GM18870 (cell line): ENCODE measurements at regions not wholly inside any gene's neighbourhood (a gene's known extent, or its start where the extent isn't known, plus 50 kb on each side); places are given as distances from the start of the nearest gene placed in this dataset.
"Not testable (repeated sequence)": the region's sequence is repeated elsewhere in the genome, so short reads cannot be mapped to it uniquely, and the experiment has no call there.

Source experiments
- ATAC-seq: cut with Tn5 transposase; IDR thresholded peaks from one replicate; pipeline ENCODE4 v1.9.1; 2021; ENCODE audit warnings: moderate library complexity; ENCODE audit not compliant: unreplicated experiment

- no peak for ATAC-seq
These were observed 285.7 kb downstream of the S1PR1 start for GRCh38 chr1:101522486-101522885.

GRCh38 chr1:101526813-101527212, 290.0 kb downstream of the S1PR1 start:
- ATAC-seq: no peak

DNA sequence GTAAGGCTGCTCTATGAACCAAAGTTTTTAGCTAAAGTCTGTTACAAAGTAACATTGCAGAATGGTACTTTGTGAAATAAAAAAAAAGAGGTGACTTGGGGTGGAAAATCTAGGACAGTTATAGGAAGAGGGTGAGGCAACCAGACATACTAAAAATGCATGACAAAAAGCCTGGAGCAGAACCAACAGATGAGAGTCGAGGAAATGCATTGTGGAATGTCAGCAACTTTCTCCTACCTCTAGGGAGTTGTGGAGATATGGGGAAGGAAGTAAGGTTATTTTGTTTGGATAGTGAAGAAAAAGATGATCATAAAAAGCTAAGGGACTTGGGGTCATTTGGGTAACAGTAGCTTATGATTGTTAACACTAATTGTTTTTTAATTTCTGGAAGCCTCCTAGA, 295.6 kb downstream of the S1PR1 start:
- ATAC-seq: no peak

DNA sequence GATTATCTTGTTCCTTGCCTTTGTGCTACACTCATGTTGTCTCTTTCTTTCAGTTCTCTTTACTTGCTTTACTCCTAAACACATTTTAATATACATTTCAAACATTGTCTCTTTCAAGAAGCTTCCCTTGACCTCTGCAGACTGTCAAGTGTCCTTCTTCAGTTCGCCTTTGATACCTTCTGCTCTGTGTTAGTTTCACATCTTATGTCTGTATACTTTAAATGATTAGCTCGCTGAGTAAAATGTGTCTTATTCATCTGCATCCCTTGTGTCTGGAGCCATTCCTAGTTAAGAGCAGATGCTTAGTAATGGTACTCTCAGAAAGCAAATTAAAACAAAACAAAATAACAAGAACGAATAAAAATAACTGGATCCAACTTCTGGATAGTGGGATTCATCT, 303.3 kb downstream of the S1PR1 start:
- no peak for ATAC-seq

- no peak for ATAC-seq
These were observed 310.1 kb downstream of the S1PR1 start for GRCh38 chr1:101546885-101547284.

DNA sequence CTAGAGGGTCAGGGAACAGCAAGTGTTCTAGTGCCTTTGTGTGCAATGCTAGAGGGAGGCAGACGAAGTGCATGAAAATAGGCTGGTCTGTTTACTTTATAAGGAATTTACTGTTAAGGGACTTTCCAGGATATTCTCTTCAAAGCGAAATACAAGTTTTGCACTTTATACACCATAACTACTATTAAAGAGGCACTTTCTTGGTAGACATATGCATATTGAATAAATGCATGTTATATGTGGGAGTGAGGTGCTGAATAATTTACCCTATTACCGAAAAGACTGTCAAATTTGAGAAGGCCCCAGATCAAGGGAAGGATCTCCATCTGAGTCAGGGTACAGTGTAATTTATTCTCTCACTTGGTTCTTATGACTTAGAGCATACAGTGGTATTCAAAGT, 310.5 kb downstream of the S1PR1 start:
- no peak for ATAC-seq

GRCh38 chr1:101548376-101548775, 311.6 kb downstream of the S1PR1 start:
- no peak for ATAC-seq

- no peak for ATAC-seq
These were observed 313.8 kb downstream of the S1PR1 start for GRCh38 chr1:101550581-101550980.

GRCh38 chr1:101566883-101567538, 330.2 kb downstream of the S1PR1 start:
- no peak for ATAC-seq

- ATAC-seq: peak; percentile 95
These were observed 330.9 kb downstream of the S1PR1 start for GRCh38 chr1:101567582-101568189.

GRCh38 chr1:101587741-101588140, 350.9 kb downstream of the S1PR1 start:
- no peak for ATAC-seq

DNA sequence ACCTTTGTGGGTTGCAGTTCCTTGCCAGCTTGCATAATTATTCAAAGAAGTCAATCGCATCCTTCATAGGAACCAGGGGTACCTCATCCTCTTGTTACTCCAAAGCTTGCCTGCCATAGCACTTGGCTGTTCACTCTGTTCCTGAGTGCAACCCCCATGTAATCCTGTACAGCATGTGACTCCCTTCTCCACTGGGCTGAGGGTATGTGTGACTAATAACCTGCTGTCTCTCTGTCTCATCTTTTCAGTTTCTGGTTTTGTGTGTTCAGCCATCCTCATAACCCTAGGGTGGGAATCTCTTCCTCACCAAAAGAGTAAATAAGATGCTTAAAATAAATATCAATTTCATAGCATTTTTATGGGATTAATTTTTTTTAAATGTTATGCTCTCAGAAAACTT, 351.9 kb downstream of the S1PR1 start:
- ATAC-seq: peak; percentile 54

GRCh38 chr1:101592845-101593244, 356.0 kb downstream of the S1PR1 start:
- no peak for ATAC-seq

DNA sequence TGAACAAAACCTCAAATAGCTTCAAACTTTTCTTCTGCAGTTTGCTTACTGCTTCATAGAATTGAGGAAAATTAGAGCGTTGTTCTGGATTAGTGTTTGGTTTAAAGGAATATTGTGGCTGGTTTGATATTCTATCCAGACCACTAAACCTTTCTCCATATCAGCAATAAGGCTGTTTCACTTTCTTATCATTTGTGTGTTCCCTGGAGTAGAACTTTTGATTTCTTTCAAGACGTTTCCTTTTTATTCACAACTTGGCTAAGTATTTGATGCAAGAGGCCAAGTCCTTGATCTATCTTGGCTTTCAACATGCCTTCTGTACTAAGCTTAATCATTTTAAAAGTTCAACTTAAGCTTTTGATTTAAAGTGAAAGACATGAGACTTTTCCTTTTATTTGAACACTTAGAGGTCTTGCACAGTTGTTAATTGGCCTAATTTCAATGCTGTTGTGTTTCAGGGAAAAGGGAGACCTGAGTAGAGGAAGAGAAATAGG, 359.1 kb downstream of the S1PR1 start:
- ATAC-seq: no peak

GRCh38 chr1:101600615-101601014, 363.8 kb downstream of the S1PR1 start:
- not testable (repeated sequence) for ATAC-seq

DNA sequence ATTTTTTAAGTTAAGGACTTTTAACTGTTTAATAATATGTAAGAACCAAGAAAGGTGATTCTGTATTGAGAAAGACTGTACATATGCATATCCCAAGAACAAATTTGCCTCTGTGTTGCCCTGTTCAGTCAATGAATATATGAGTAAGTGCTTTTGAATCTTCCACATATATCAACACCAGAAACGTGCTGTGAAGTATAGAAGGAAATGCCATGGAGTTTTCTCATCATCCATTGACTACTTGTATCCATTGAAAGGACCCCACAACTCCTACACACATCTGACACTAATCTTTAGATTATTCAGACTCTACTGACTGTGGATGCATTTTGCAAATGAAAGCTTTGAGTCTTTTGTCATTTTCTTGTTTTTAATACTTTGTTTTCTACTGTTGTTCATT, 366.9 kb downstream of the S1PR1 start:
- ATAC-seq: no peak

GRCh38 chr1:101605878-101606277, 369.1 kb downstream of the S1PR1 start:
- no peak for ATAC-seq

DNA sequence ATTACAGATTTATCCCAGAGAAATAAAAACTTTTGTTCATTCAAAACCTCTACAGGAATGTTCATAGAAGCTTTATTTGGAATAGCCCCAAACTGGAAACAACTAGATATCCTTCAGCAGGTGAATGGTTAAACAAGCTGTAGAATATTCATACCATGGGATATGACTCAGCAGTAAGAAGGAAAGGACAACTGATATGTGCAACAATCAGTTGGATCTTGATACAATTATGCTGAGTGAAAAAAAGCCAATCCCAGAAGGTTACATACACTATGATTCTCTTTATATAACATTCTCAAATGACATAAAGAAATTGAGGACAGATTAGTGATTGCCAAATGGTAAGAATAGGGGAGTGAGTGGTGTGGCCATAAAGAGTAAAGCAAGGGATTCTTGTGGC, 376.7 kb downstream of the S1PR1 start:
- ATAC-seq: no peak

GRCh38 chr1:101618900-101619299, 377.8 kb downstream of the OLFM3 start:
- no peak for ATAC-seq

DNA sequence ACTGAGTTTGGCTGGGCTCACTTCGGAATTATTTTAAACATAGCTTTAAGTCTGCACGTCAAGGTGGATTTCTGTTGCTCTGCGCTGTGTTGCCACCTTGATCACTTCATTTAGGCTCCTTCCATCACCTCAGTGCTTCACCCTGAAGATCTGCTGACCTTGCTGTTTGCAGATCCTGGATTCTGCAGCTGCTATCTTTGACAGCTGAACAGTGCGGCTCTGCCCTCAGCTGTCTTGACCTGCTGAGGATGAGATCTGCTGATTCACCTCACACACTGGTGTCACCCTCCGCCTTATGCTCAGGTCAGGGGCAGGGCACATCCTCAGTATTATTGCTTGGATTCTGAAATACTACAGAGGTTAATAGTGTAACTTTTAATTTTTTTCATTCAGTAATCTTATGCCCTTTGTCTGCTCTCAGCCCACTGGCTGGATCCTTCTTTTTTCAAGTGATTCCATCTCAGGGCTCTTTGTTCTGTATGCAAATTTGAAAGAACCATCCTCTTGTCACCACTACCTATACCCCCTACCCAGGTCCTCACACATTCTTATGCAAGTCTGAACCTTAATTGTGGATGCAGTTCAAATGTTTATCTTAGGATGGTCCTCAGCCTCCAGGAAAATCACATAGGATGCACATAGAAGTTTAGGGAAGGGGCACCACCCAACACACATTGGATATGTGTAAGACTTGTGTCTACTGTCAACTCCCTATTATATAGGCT, 364.0 kb downstream of the OLFM3 start:
- ATAC-seq: no peak

DNA sequence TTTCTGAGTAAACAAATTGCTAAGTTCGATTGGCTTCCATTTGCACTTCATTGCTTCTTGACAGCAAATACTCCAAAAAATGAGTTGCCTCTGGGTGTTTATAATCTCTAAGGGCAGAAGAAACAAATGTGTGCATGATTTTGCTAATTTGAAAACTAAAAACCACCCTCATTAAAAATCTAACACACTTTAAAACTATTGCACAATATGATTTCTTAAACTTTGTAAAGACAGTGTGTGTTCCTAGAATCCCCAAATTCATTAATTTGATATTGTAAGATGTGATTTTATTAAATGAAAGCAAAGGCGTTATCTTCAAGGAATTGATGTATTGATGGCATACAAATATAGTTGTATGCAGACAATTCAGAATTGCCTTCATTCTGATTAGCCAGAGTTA, 350.9 kb downstream of the OLFM3 start:
- ATAC-seq: no peak

DNA sequence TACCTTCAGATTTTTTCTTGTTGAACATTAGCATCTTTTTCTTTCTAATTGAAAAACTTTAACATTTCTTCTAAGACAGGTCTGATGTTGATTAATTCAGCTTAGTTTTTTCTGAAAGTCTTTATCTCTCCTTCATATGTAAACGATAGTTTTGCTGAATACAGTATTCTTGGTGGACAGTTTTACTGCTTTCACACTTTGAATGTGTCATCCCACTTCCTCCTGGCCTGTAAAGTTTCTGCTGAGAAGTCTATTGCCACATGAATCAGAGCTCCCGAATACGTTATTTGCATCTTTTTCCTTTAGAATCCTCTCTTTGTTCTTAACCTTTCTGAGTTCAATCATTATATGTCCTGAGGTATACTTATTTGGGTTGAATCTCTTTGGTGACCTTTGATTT, 344.2 kb downstream of the OLFM3 start:
- ATAC-seq: no peak
